ENCODE measurements at regions not wholly inside any gene's neighbourhood (a gene's known extent, or its start where the extent isn't known, plus 50 kb on each side); places are given as distances from the start of the nearest gene placed in this dataset.
"Not testable (repeated sequence)": the region's sequence is repeated elsewhere in the genome, so short reads cannot be mapped to it uniquely, and the experiment has no call there.

- Histone ChIP-seq H3K4me1 (ENCODE audit: control insufficient read depth in 1 of 2, insufficient read depth in 2 of 2, low read length in 2 of 2) (no peaks in the 10 kb centered on the region), H3K27me3 (ENCODE audit: control insufficient read depth in 1 of 2, insufficient read depth in 2 of 2, low read length in 2 of 2) (no peaks in the 10 kb centered on the region), H3K9me3 (ENCODE audit: control insufficient read depth in 1 of 2, low read length in 2 of 2) (no peaks in the 10 kb centered on the region), H3K27ac (ENCODE audit: low read depth, low read length) (no peak overlapping the region), H3K4me3 (ENCODE audit: low read depth in 1 of 2, low read length in 2 of 2) (no peak overlapping the region), H3K36me3 (ENCODE audit: control insufficient read depth in 1 of 2, insufficient read depth in 2 of 2, low read length in 2 of 2) (no peaks in the 10 kb centered on the region), H3K9ac (ENCODE audit: low read depth in 1 of 2, low read length in 2 of 2) (no peak overlapping the region)
Measured at GRCh38 chrX:130467936-130468335, 66.1 kb downstream of the RBMX2 start.

GRCh38 chrX:130468395-130468923 lies 66.7 kb downstream of the RBMX2 start:
- H3K4me3 ChIP-seq (ENCODE audit: low read depth in 1 of 2, low read length in 2 of 2) = no peak overlapping the region
- no peaks in the 10 kb centered on the region for H3K4me1 ChIP-seq (ENCODE audit: control insufficient read depth in 1 of 2, insufficient read depth in 2 of 2, low read length in 2 of 2)
- H3K36me3 ChIP-seq (ENCODE audit: control insufficient read depth in 1 of 2, insufficient read depth in 2 of 2, low read length in 2 of 2) = no peaks in the 10 kb centered on the region
- H3K9me3 ChIP-seq (ENCODE audit: control insufficient read depth in 1 of 2, low read length in 2 of 2) = no peaks in the 10 kb centered on the region
- H3K9ac ChIP-seq (ENCODE audit: low read depth in 1 of 2, low read length in 2 of 2) = no peak overlapping the region
- no peaks in the 10 kb centered on the region for H3K27me3 ChIP-seq (ENCODE audit: control insufficient read depth in 1 of 2, insufficient read depth in 2 of 2, low read length in 2 of 2)
- no peak overlapping the region for H3K27ac ChIP-seq (ENCODE audit: low read depth, low read length)

- Histone ChIP-seq H3K4me3 (ENCODE audit: low read depth in 1 of 2, low read length in 2 of 2) (no peak overlapping the region), H3K4me1 (ENCODE audit: control insufficient read depth in 1 of 2, insufficient read depth in 2 of 2, low read length in 2 of 2) (no peaks in the 10 kb centered on the region), H3K36me3 (ENCODE audit: control insufficient read depth in 1 of 2, insufficient read depth in 2 of 2, low read length in 2 of 2) (no peaks in the 10 kb centered on the region), H3K9ac (ENCODE audit: low read depth in 1 of 2, low read length in 2 of 2) (no peak overlapping the region), H3K27me3 (ENCODE audit: control insufficient read depth in 1 of 2, insufficient read depth in 2 of 2, low read length in 2 of 2) (no peaks in the 10 kb centered on the region), H3K9me3 (ENCODE audit: control insufficient read depth in 1 of 2, low read length in 2 of 2) (no peaks in the 10 kb centered on the region), H3K27ac (ENCODE audit: low read depth, low read length) (no peak overlapping the region)
Measured at GRCh38 chrX:130482871-130483270, 81.1 kb downstream of the RBMX2 start.

- Histone ChIP-seq H3K4me3 (ENCODE audit: low read depth in 1 of 2, low read length in 2 of 2) (no peak overlapping the region), H3K9me3 (ENCODE audit: control insufficient read depth in 1 of 2, low read length in 2 of 2) (no peaks in the 10 kb centered on the region), H3K9ac (ENCODE audit: low read depth in 1 of 2, low read length in 2 of 2) (no peak overlapping the region), H3K4me1 (ENCODE audit: control insufficient read depth in 1 of 2, insufficient read depth in 2 of 2, low read length in 2 of 2) (no peaks in the 10 kb centered on the region), H3K36me3 (ENCODE audit: control insufficient read depth in 1 of 2, insufficient read depth in 2 of 2, low read length in 2 of 2) (no peaks in the 10 kb centered on the region), H3K27ac (ENCODE audit: low read depth, low read length) (no peak overlapping the region), H3K27me3 (ENCODE audit: control insufficient read depth in 1 of 2, insufficient read depth in 2 of 2, low read length in 2 of 2) (no peaks in the 10 kb centered on the region)
Measured at GRCh38 chrX:130485870-130486269, 84.1 kb downstream of the RBMX2 start.

- H3K9ac ChIP-seq (ENCODE audit: low read depth in 1 of 2, low read length in 2 of 2); H3K4me3 ChIP-seq (ENCODE audit: low read depth in 1 of 2, low read length in 2 of 2); H3K27ac ChIP-seq (ENCODE audit: low read depth, low read length); H3K9me3 ChIP-seq (ENCODE audit: control insufficient read depth in 1 of 2, low read length in 2 of 2); H3K4me1 ChIP-seq (ENCODE audit: control insufficient read depth in 1 of 2, insufficient read depth in 2 of 2, low read length in 2 of 2); H3K27me3 ChIP-seq (ENCODE audit: control insufficient read depth in 1 of 2, insufficient read depth in 2 of 2, low read length in 2 of 2); H3K36me3 ChIP-seq (ENCODE audit: control insufficient read depth in 1 of 2, insufficient read depth in 2 of 2, low read length in 2 of 2): not testable (repeated sequence)
Measured at GRCh38 chrX:130495502-130495901, 93.7 kb downstream of the RBMX2 start.

GRCh38 chrX:130497531-130497930 lies 95.7 kb downstream of the RBMX2 start:
- Histone ChIP-seq H3K9me3 (ENCODE audit: control insufficient read depth in 1 of 2, low read length in 2 of 2) (no peaks in the 10 kb centered on the region), H3K36me3 (ENCODE audit: control insufficient read depth in 1 of 2, insufficient read depth in 2 of 2, low read length in 2 of 2) (no peaks in the 10 kb centered on the region), H3K27me3 (ENCODE audit: control insufficient read depth in 1 of 2, insufficient read depth in 2 of 2, low read length in 2 of 2) (no peaks in the 10 kb centered on the region), H3K4me3 (ENCODE audit: low read depth in 1 of 2, low read length in 2 of 2) (no peak overlapping the region), H3K4me1 (ENCODE audit: control insufficient read depth in 1 of 2, insufficient read depth in 2 of 2, low read length in 2 of 2) (no peaks in the 10 kb centered on the region), H3K27ac (ENCODE audit: low read depth, low read length) (no peak overlapping the region), H3K9ac (ENCODE audit: low read depth in 1 of 2, low read length in 2 of 2) (no peak overlapping the region)

GRCh38 chrX:130498653-130499274 lies 97.0 kb downstream of the RBMX2 start:
- no peaks in the 10 kb centered on the region for H3K9me3 ChIP-seq (ENCODE audit: control insufficient read depth in 1 of 2, low read length in 2 of 2)
- H3K27ac ChIP-seq (ENCODE audit: low read depth, low read length) = no peak overlapping the region
- H3K36me3 ChIP-seq (ENCODE audit: control insufficient read depth in 1 of 2, insufficient read depth in 2 of 2, low read length in 2 of 2) = no peaks in the 10 kb centered on the region
- no peaks in the 10 kb centered on the region for H3K4me1 ChIP-seq (ENCODE audit: control insufficient read depth in 1 of 2, insufficient read depth in 2 of 2, low read length in 2 of 2)
- no peak overlapping the region for H3K9ac ChIP-seq (ENCODE audit: low read depth in 1 of 2, low read length in 2 of 2)
- H3K27me3 ChIP-seq (ENCODE audit: control insufficient read depth in 1 of 2, insufficient read depth in 2 of 2, low read length in 2 of 2) = no peaks in the 10 kb centered on the region
- no peak overlapping the region for H3K4me3 ChIP-seq (ENCODE audit: low read depth in 1 of 2, low read length in 2 of 2)

GRCh38 chrX:130502016-130502570 lies 100.3 kb downstream of the RBMX2 start:
- H3K4me3 ChIP-seq (ENCODE audit: low read depth in 1 of 2, low read length in 2 of 2) = no peak overlapping the region
- H3K4me1 ChIP-seq (ENCODE audit: control insufficient read depth in 1 of 2, insufficient read depth in 2 of 2, low read length in 2 of 2) = no peaks in the 10 kb centered on the region
- no peaks in the 10 kb centered on the region for H3K9me3 ChIP-seq (ENCODE audit: control insufficient read depth in 1 of 2, low read length in 2 of 2)
- H3K27me3 ChIP-seq (ENCODE audit: control insufficient read depth in 1 of 2, insufficient read depth in 2 of 2, low read length in 2 of 2) = no peaks in the 10 kb centered on the region
- H3K9ac ChIP-seq (ENCODE audit: low read depth in 1 of 2, low read length in 2 of 2) = no peak overlapping the region
- no peaks in the 10 kb centered on the region for H3K36me3 ChIP-seq (ENCODE audit: control insufficient read depth in 1 of 2, insufficient read depth in 2 of 2, low read length in 2 of 2)
- no peak overlapping the region for H3K27ac ChIP-seq (ENCODE audit: low read depth, low read length)

- Histone ChIP-seq H3K27me3 (ENCODE audit: control insufficient read depth in 1 of 2, insufficient read depth in 2 of 2, low read length in 2 of 2) (no peaks in the 10 kb centered on the region), H3K9ac (ENCODE audit: low read depth in 1 of 2, low read length in 2 of 2) (no peak overlapping the region), H3K4me1 (ENCODE audit: control insufficient read depth in 1 of 2, insufficient read depth in 2 of 2, low read length in 2 of 2) (no peaks in the 10 kb centered on the region)
Measured at GRCh38 chrX:130504019-130504418, 102.2 kb downstream of the RBMX2 start.

GRCh38 chrX:130507015-130507414 lies 105.2 kb downstream of the RBMX2 start:
- no peaks in the 10 kb centered on the region for H3K36me3 ChIP-seq (ENCODE audit: control insufficient read depth in 1 of 2, insufficient read depth in 2 of 2, low read length in 2 of 2)
- H3K9ac ChIP-seq (ENCODE audit: low read depth in 1 of 2, low read length in 2 of 2) = no peak overlapping the region
- no peaks in the 10 kb centered on the region for H3K4me1 ChIP-seq (ENCODE audit: control insufficient read depth in 1 of 2, insufficient read depth in 2 of 2, low read length in 2 of 2)
- no peak overlapping the region for H3K27ac ChIP-seq (ENCODE audit: low read depth, low read length)
- H3K9me3 ChIP-seq (ENCODE audit: control insufficient read depth in 1 of 2, low read length in 2 of 2) = no peaks in the 10 kb centered on the region
- H3K4me3 ChIP-seq (ENCODE audit: low read depth in 1 of 2, low read length in 2 of 2) = no peak overlapping the region
- no peaks in the 10 kb centered on the region for H3K27me3 ChIP-seq (ENCODE audit: control insufficient read depth in 1 of 2, insufficient read depth in 2 of 2, low read length in 2 of 2)

More at GRCh38 chrX:130504019-130504418, 102.2 kb downstream of the RBMX2 start:
- Histone ChIP-seq H3K9me3 (ENCODE audit: control insufficient read depth in 1 of 2, low read length in 2 of 2) (no peaks in the 10 kb centered on the region), H3K36me3 (ENCODE audit: control insufficient read depth in 1 of 2, insufficient read depth in 2 of 2, low read length in 2 of 2) (no peaks in the 10 kb centered on the region), H3K4me3 (ENCODE audit: low read depth in 1 of 2, low read length in 2 of 2) (no peak overlapping the region), H3K27ac (ENCODE audit: low read depth, low read length) (no peak overlapping the region)
